Kidney (tissue), 13 donors: ENCODE measurements at regions not wholly inside any gene's neighbourhood (a gene's known extent, or its start where the extent isn't known, plus 50 kb on each side); places are given as distances from the start of the nearest gene placed in this dataset.
A peak's percentile ranks its signal among the peaks of the same experiment; 100 is the strongest.

ENCODE experiments used
- DNase-seq, 5 donors: peaks; one replicate each; pipeline ENCODE4 v3.0.0-alpha.2; 2013 to 2020
- FAIRE-seq: peaks from 2 replicates; lab custom pipeline; 2012; peaks lifted over from hg19 to GRCh38; lab: Jason Lieb, UNC
- H3K27ac ChIP-seq, 2 donors: one replicate each; pipeline ENCODE4 v1.7.0; 2013; ENCODE audit warnings: low read depth in 2 of 2, low read length in 2 of 2, inconsistent platforms in 1 of 2
- H3K27me3 ChIP-seq: one replicate; pipeline ENCODE4 v1.7.1; 2013; ENCODE audit warnings: low read length, inconsistent platforms; ENCODE audit not compliant: control insufficient read depth, insufficient read depth
- H3K36me3 ChIP-seq, 3 donors: one replicate each; pipeline versions ENCODE4 v1.7.0 to v1.7.1; 2013; ENCODE audit warnings: low read length in 3 of 3, control low read depth in 1 of 3, inconsistent platforms in 1 of 3; ENCODE audit not compliant: insufficient read depth in 3 of 3, control insufficient read depth in 2 of 3
- H3K4me1 ChIP-seq, 3 donors: one replicate each; pipeline versions ENCODE4 v1.7.0 to v1.7.1; 2013; ENCODE audit warnings: low read length in 3 of 3, inconsistent platforms in 1 of 3, low read depth in 1 of 3; ENCODE audit not compliant: control insufficient read depth in 2 of 3, insufficient read depth in 2 of 3
- H3K4me3 ChIP-seq, 3 donors: one replicate each; pipeline versions ENCODE4 v1.7.0 to v1.8.1; 2013; ENCODE audit warnings: low read length in 3 of 3, control low read depth in 1 of 3, inconsistent platforms in 1 of 3
- H3K9ac ChIP-seq, 3 donors: one replicate each; pipeline versions ENCODE4 v1.7.0 to v1.7.1; 2013; ENCODE audit warnings: low read length in 3 of 3, control low read depth in 1 of 3, inconsistent platforms in 1 of 3
- H3K9me3 ChIP-seq, 3 donors: one replicate each; pipeline versions ENCODE4 v1.7.0 to v1.7.1; 2013; ENCODE audit warnings: low read length in 3 of 3, control low read depth in 1 of 3, inconsistent platforms in 1 of 3; ENCODE audit not compliant: control insufficient read depth in 2 of 3, insufficient read depth in 1 of 3
- intact Hi-C: fragments of 100-400 bp; cut with DNase I; formaldehyde crosslinking; loops from one replicate; pipeline ENCODE4 v1.11.1; 2022
- TF ChIP-seq, protein P1 (sequence below): IDR thresholded peaks from 3 replicates; pipeline ENCODE4 v1.5.1; 2012; ENCODE audit warnings: mild to moderate bottlenecking, moderate library complexity, borderline replicate concordance; ENCODE audit not compliant: insufficient read depth; ENCODE audit errors: extremely low read depth
- donor health status: control.
- donor health status: control.
- donor health status: control.
- donor health status: control.
- donor health status: control.
- donor health status: DM: yes; HTN: yes; CAD: no.
- donor health status: Normal renal cell carcinoma (clear cell type).

- Histone ChIP-seq H3K36me3 (no peaks in the 10 kb centered on the region), H3K9ac (no peak overlapping the region), H3K4me1 (no peaks in the 10 kb centered on the region), H3K27ac (no peak overlapping the region), H3K4me3 (no peak overlapping the region), H3K9me3 (no peaks in the 10 kb centered on the region), H3K27me3 (no peaks in the 10 kb centered on the region)
- FAIRE-seq (no peak), DNase-seq (no peak)
- intact Hi-C loops, result no loop called here
- TF ChIP-seq, protein P1, sequence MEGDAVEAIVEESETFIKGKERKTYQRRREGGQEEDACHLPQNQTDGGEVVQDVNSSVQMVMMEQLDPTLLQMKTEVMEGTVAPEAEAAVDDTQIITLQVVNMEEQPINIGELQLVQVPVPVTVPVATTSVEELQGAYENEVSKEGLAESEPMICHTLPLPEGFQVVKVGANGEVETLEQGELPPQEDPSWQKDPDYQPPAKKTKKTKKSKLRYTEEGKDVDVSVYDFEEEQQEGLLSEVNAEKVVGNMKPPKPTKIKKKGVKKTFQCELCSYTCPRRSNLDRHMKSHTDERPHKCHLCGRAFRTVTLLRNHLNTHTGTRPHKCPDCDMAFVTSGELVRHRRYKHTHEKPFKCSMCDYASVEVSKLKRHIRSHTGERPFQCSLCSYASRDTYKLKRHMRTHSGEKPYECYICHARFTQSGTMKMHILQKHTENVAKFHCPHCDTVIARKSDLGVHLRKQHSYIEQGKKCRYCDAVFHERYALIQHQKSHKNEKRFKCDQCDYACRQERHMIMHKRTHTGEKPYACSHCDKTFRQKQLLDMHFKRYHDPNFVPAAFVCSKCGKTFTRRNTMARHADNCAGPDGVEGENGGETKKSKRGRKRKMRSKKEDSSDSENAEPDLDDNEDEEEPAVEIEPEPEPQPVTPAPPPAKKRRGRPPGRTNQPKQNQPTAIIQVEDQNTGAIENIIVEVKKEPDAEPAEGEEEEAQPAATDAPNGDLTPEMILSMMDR, result no peak
Observed at GRCh38 chr18:77617694-77618093, 368.0 kb downstream of the GALR1 start.

- Histone ChIP-seq H3K4me1 (no peaks in the 10 kb centered on the region), H3K27ac (no peak overlapping the region), H3K9me3 (no peaks in the 10 kb centered on the region), H3K4me3 (no peak overlapping the region), H3K27me3 (no peaks in the 10 kb centered on the region), H3K36me3 (no peaks in the 10 kb centered on the region), H3K9ac (no peak overlapping the region)
- intact Hi-C loops, result no loop called here
- no peak for DNase-seq
- no peak for FAIRE-seq
- TF ChIP-seq, protein P1, result no peak
Observed at GRCh38 chr18:77619525-77619924, 369.9 kb downstream of the GALR1 start.

DNA sequence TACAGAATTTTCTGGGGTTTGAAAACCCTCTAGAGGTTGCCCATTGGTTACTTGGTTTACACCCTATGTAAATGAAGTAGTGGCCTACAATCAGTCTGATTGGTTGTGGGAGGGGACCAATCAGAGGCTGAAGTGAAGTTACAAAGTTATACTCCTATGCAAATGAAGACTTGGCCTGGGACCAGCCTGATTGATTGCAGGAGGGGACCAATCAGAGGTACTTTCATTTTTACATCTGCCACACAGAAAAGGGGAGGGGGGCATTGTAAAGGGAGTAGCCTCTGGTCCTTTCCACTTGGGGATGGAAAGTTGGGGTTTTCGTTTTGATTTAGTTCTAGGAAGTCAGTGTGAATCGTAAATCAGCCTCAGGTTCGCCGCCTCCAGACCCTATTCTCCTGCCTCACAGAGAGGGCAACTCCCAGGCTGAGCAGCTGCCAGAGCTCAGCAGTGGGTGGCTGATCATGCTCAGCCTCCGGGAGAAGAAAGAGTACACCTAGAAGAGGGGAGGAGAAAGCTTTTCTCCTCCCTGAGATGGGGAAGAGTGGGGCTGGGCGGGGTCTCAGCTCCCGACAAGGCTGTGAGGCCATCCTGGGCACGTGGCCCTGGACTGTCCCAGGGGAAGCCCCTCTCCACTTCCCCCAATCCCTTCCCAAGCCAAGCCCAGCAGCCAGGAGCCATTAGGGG, 372.5 kb downstream of the GALR1 start:
- Histone ChIP-seq H3K4me3 (peak overlapping the region in 2 of 3 donors; percentile 62 to 71), H3K27me3 (no peaks in the 10 kb centered on the region), H3K9ac (peak overlapping the region in 1 of 3 donors; percentile 37), H3K36me3 (no peaks in the 10 kb centered on the region), H3K9me3 (no peaks in the 10 kb centered on the region), H3K4me1 (no peaks in the 10 kb centered on the region), H3K27ac (no peak overlapping the region)
- FAIRE-seq (no peak), DNase-seq (no peak)
- TF ChIP-seq, protein P1, result no peak
- intact Hi-C loops, result no loop called here

DNA sequence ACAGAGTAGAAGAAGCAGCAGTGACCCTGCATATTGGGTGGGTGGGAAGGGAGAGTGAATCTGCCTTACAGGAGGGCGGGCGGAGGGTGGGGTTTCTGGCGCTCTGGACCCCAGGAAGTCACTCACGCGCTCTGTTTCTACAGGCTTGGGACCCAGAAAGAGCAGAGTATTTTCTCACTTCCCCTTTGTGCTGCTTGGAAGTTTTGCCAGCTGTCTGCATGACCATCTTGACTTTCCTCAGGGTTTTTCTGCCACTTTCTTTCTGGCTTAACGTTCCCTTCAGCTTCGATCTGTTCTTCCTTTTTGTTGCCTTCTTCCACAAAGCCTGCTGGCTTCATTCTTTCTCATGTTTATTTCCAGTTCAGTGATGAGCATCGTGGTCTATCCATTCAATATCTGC, 383.1 kb downstream of the GALR1 start:
- Histone ChIP-seq H3K9me3 (no peaks in the 10 kb centered on the region), H3K4me1 (no peaks in the 10 kb centered on the region)
- intact Hi-C loops, result no loop called here

More for the DNA sequence above, 383.1 kb downstream of the GALR1 start:
- no peak overlapping the region for H3K4me3 ChIP-seq
- TF ChIP-seq, protein P1, result no peak
- no peaks in the 10 kb centered on the region for H3K36me3 ChIP-seq
- H3K9ac ChIP-seq, result no peak overlapping the region
- no peak for FAIRE-seq
- H3K27me3 ChIP-seq, result no peaks in the 10 kb centered on the region
- H3K27ac ChIP-seq, result no peak overlapping the region
- DNase-seq, result no peak
